ENCODE measurements at regions not wholly inside any gene's neighbourhood (a gene's known extent, or its start where the extent isn't known, plus 50 kb on each side); places are given as distances from the start of the nearest gene placed in this dataset.

DNA sequence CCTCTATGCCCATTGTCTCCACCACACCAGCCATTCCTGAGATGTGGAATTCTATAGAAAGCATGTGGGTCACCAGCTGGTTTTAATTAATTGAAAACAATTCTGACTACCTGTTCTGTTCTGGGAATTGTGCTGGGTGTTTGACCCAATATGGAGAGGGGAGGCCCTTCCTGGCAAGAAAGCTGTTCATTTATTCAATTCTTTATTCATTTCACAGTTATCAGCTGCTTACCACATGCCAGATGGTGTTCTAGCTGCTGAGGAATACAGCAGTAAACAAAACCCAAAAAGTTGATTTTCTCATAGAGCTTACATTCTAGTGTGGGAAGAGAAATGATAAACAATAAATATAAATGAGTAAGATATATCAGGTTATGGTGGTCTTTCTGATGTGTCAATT lies 296.1 kb upstream of the RASGRP1 start:
- Mint-ChIP-seq H3K4me3 (no peak overlapping the region), H3K4me1 (ENCODE audit: low read depth) (no peaks in the 10 kb centered on the region), H3K9me3 (no peaks in the 10 kb centered on the region), H3K36me3 (ENCODE audit: insufficient read depth) (no peaks in the 10 kb centered on the region), H3K27me3 (ENCODE audit: low read depth) (peaks cover 13% of the 10 kb centered on the region)
- ATAC-seq (no peak), DNase-seq (no peak)

DNA sequence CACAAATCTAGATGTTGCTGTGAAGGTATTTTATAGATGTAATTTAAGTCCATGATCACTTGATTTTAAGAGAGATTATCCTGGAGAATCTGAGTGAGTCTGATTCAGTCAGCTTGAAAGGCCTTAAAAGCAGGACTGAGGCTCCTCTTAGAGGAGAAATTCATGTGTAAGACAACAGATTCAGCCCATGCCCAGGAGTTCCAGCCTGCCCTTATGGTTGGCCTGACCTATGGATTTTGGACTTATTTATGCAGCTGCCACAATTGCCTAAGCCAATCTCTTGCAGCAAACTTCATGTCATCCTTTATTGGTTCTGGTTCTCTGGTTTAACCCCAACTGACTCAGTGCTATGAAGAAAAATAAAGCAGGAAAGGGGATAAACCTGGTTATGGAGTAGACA lies 296.5 kb upstream of the RASGRP1 start:
- no peaks in the 10 kb centered on the region for H3K9me3 Mint-ChIP-seq
- no peak for DNase-seq
- ATAC-seq, result no peak

DNA sequence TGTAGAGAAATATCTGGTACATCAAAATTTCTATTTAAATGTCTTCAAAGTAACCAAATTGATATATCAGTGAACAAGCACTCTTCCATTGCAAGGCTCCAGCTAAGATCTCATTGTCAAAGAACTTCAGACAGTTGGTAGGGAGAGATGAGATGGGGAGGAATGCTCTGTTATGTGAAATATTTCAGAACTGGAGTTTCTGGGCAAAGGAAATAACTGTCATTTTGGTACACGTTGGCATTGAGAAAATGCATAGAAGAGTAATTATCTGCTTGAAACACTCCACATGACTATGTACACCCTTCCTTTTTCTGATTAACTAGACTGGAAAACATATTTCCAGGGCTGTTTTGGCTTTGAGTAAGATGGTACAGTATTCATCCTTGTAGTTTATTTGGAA lies 297.5 kb upstream of the RASGRP1 start:
- no peaks in the 10 kb centered on the region for H3K4me1 Mint-ChIP-seq (ENCODE audit: low read depth)
- H3K27me3 Mint-ChIP-seq (ENCODE audit: low read depth), result peaks cover 23% of the 10 kb centered on the region
- no peaks in the 10 kb centered on the region for H3K36me3 Mint-ChIP-seq (ENCODE audit: insufficient read depth)
- no peak for ATAC-seq
- no peak for DNase-seq
- H3K4me3 Mint-ChIP-seq, result no peak overlapping the region
- no peaks in the 10 kb centered on the region for H3K9me3 Mint-ChIP-seq

More for the DNA sequence above, 296.5 kb upstream of the RASGRP1 start:
- H3K4me3 Mint-ChIP-seq, result no peak overlapping the region
- H3K27me3 Mint-ChIP-seq (ENCODE audit: low read depth), result peaks cover 15% of the 10 kb centered on the region
- no peaks in the 10 kb centered on the region for H3K4me1 Mint-ChIP-seq (ENCODE audit: low read depth)
- no peaks in the 10 kb centered on the region for H3K36me3 Mint-ChIP-seq (ENCODE audit: insufficient read depth)

DNA sequence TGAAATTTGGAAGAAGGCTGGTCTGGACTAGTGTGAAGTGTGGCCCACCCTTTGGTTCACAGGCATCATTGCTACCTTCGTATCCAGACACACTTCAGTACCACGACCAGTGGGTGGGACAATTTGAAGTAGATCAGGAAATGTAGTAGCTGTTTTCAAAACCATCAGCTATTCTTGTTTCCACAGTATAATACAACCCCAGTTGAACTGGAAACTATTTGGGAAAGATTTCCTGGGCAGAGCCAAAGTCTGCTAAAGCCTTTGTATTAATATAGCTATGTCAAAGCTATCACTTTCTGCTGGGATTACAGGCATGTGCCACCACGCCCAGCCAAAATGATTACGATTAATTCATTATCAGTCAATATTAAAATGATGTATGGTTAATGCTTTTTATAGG lies 298.8 kb upstream of the RASGRP1 start:
- H3K4me1 Mint-ChIP-seq (ENCODE audit: low read depth), result no peaks in the 10 kb centered on the region
- H3K27me3 Mint-ChIP-seq (ENCODE audit: low read depth), result peaks cover 18% of the 10 kb centered on the region
- H3K4me3 Mint-ChIP-seq, result no peak overlapping the region

DNA sequence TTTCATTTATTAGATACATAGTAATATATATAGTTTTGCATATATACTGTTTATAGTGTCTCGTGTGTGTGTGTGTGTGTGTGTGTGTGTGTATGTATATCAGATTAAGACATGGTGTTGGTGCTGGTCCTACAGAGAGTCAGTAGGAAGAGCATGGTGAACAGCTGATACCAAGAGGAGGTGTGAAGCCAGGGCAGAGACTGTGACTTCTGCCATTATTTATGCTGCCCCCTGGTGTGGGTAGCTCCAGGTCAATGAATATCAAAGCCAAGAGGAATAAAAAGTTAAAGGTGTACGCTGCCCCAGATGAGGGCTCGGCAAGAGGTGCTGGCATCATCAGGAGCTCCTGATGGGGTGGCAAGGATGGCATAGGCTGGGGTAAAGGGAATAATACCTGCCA lies 299.5 kb upstream of the RASGRP1 start:
- DNase-seq, result no peak
- Mint-ChIP-seq H3K36me3 (ENCODE audit: insufficient read depth) (no peaks in the 10 kb centered on the region), H3K27me3 (ENCODE audit: low read depth) (peaks cover 18% of the 10 kb centered on the region), H3K4me1 (ENCODE audit: low read depth) (no peaks in the 10 kb centered on the region), H3K9me3 (no peaks in the 10 kb centered on the region), H3K4me3 (no peak overlapping the region)
- ATAC-seq, result no peak

More for the DNA sequence above, 298.8 kb upstream of the RASGRP1 start:
- no peak for ATAC-seq
- DNase-seq, result no peak
- Mint-ChIP-seq H3K9me3 (no peaks in the 10 kb centered on the region), H3K36me3 (ENCODE audit: insufficient read depth) (no peaks in the 10 kb centered on the region)

DNA sequence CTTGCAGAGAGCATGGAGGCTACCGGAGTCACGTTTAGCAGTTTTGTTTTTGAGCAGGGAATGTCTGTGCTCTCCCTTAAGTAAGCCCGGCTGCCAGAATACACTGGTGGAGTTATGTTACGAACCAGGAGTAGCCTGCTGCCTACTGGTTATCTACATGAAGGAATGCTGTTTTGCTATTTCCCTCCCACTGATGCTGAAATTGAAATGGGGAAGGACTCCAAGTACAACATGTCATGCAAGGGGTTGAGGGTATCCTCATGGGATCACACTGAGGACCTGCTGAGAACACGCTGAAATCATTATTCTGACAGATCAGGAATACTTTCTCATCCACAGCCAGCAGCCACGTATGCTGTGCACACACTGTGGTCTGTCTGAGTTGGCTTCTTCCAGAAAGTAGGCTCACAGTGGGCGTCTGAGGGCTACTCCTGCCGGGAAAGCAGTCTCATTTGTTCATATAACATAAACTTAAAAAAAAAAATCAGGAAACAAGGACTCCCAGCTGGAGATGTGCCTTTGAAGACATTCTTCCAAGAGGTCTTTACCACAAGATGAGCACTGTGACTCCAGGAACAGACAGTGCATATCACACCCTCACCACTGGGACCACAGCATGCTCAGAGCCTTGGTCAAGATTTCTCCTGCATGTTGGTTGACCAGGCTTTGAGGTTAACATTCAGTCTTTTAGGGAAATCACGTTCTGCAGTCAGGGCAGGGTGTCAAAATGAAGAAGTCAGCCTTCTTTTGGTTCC lies 300.4 kb upstream of the RASGRP1 start:
- ATAC-seq (no peak), DNase-seq (no peak)
- H3K4me3 Mint-ChIP-seq, result no peak overlapping the region
- H3K4me1 Mint-ChIP-seq (ENCODE audit: low read depth), result no peaks in the 10 kb centered on the region
- no peaks in the 10 kb centered on the region for H3K36me3 Mint-ChIP-seq (ENCODE audit: insufficient read depth)
- peaks cover 18% of the 10 kb centered on the region for H3K27me3 Mint-ChIP-seq (ENCODE audit: low read depth)
- no peaks in the 10 kb centered on the region for H3K9me3 Mint-ChIP-seq

DNA sequence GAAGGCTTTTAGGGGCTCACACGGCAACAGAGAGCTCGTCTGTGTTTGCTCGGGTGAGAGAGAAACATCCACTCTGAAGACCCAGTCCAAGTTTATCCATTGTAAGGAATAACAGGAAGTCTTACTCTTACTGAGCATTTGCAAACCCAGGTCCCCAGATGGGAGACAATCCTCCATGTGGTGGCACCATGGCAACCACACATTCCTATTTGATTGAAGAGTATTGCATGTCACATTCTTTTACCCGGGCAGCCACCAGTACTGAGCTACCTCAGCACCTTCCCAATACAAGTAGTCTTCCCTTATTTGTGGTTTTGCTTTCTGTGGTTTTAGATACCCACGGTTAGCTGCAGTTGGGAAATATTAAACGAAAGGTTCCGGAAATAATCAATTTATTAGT lies 302.9 kb upstream of the RASGRP1 start:
- Mint-ChIP-seq H3K27me3 (ENCODE audit: low read depth) (peaks cover 17% of the 10 kb centered on the region), H3K9me3 (no peaks in the 10 kb centered on the region), H3K4me1 (ENCODE audit: low read depth) (no peaks in the 10 kb centered on the region), H3K4me3 (no peak overlapping the region), H3K36me3 (ENCODE audit: insufficient read depth) (no peaks in the 10 kb centered on the region)
- no peak for ATAC-seq
- DNase-seq, result no peak

DNA sequence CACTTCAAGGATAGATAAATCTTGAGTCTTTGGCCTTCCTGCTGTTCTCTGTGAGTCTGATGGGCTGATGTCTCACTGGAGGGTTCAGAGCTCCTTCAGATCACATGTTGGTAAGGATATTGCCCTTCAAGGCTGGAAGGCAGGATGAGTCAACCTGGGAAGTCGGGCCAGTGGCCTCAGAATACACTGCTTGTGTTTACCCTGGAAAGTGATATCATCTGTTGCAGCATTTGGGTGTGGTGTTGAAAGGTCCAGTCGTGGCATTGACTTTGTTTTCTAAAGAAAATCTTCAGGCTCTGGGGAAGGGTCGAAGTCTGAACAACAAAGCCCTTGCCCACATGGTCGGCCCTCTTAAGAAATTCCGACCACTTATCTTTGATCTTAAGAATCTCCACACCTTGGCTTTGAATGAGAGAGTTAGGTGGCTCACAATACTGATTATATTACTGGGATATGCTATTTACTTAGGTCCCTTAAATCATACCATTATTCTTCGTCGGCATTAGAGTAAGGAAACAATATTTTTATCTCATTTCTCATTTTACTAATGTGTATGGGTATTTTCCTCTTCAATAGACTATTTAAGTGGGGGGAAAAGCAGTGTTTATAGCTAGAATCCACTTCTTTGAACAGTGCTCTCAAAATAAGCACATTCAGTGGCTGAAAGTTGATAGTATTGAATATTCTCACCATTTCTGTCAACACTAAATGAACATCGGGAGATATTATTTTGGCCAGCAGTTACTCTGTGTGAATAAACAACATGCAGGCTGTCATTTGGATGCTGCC lies 303.9 kb upstream of the RASGRP1 start:
- no peaks in the 10 kb centered on the region for H3K36me3 Mint-ChIP-seq (ENCODE audit: insufficient read depth)
- peaks cover 25% of the 10 kb centered on the region for H3K27me3 Mint-ChIP-seq (ENCODE audit: low read depth)
- H3K4me1 Mint-ChIP-seq (ENCODE audit: low read depth), result no peaks in the 10 kb centered on the region
- no peaks in the 10 kb centered on the region for H3K9me3 Mint-ChIP-seq
- ATAC-seq (no peak), DNase-seq (no peak)
- H3K4me3 Mint-ChIP-seq, result no peak overlapping the region

DNA sequence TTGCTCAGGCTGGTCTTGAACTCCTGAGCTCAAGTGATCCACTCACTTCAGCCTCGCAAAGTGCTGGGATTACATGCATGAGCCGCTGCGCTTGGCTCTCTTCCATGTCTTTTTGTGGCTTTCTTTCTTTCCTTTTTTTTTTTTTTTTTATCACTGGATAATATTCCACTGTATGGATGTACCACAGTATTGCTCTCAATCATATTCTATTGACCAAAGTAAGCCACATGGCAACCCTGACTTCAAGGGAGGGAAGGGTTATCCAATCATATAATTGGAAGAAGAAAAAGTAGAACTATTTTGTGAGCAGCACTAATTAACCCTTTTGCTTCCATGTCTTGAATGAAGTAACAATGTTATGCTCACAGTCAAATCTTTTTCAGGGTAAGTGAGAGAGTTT lies 307.0 kb upstream of the RASGRP1 start:
- peaks cover 22% of the 10 kb centered on the region for H3K27me3 Mint-ChIP-seq (ENCODE audit: low read depth)
- ATAC-seq (no peak), DNase-seq (no peak)
- no peaks in the 10 kb centered on the region for H3K9me3 Mint-ChIP-seq
- no peaks in the 10 kb centered on the region for H3K4me1 Mint-ChIP-seq (ENCODE audit: low read depth)
- no peak overlapping the region for H3K4me3 Mint-ChIP-seq
- H3K36me3 Mint-ChIP-seq (ENCODE audit: insufficient read depth), result no peaks in the 10 kb centered on the region

DNA sequence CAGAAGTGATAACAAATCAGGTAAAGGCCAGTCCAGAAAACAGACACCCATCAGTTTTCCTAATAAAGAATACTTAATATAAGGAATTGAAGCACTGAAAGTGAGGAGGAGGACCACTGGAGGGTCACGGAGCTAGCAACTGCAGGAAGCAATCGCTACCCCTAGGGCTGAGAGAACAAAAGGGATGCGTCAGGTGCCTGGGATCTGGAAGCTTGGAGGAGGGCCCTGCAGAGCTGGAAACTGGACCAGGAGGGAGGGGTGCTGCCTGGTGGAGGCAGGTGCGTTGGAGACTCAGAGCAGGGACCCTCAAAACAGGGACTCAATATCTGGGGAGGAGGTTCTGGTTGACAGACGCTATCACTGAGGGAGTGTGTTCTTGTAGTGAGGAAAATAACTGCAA lies 308.1 kb upstream of the RASGRP1 start:
- Mint-ChIP-seq H3K27me3 (ENCODE audit: low read depth) (peaks cover 16% of the 10 kb centered on the region), H3K9me3 (no peaks in the 10 kb centered on the region), H3K36me3 (ENCODE audit: insufficient read depth) (no peaks in the 10 kb centered on the region), H3K4me1 (ENCODE audit: low read depth) (no peaks in the 10 kb centered on the region), H3K4me3 (no peak overlapping the region)
- ATAC-seq, result no peak
- DNase-seq, result no peak

DNA sequence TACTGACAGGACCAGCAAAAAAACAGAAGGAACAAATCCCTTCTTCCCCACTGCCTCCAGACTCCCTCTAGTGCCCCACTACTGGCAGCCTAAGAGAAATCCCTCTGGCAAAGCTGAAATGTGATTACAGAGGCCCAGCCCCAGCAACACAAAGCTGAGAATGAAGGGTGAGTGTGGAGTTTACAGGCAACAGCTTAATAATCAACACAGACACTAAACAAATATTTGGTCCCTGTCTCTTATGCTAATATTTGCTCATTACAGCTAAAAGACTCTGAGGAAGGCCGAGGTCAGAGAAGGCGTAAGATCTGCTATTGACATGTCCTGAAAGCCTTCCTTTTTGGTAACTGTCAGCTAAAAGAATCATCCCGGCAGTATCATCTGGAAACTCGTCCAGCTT lies 308.5 kb upstream of the RASGRP1 start:
- DNase-seq (no peak), ATAC-seq (no peak)
- Mint-ChIP-seq H3K9me3 (no peaks in the 10 kb centered on the region), H3K4me1 (ENCODE audit: low read depth) (no peaks in the 10 kb centered on the region), H3K36me3 (ENCODE audit: insufficient read depth) (no peaks in the 10 kb centered on the region), H3K4me3 (no peak overlapping the region), H3K27me3 (ENCODE audit: low read depth) (peaks cover 16% of the 10 kb centered on the region)

DNA sequence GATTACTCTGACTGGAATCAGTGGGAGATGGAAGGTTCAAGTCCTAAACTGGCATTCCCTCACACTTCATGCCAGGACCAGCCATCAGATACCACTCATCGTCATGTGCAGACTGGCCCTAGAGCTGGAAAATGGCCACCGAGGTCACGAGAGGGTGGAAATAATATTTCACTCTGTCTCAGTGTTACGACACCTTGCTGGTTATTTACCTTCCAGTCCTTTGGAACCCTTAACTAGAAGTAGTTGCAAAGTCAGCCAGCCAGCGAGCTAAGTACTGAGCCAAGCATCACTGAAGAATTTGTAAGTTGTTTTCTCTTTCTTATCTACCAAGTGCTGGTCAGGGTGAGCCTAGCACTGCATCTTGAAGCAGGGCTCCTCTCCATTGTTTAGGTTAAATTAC lies 309.9 kb upstream of the RASGRP1 start:
- ATAC-seq, result no peak
- peaks cover 16% of the 10 kb centered on the region for H3K27me3 Mint-ChIP-seq (ENCODE audit: low read depth)
- DNase-seq, result no peak
- H3K4me1 Mint-ChIP-seq (ENCODE audit: low read depth), result no peaks in the 10 kb centered on the region
- no peaks in the 10 kb centered on the region for H3K36me3 Mint-ChIP-seq (ENCODE audit: insufficient read depth)
- H3K9me3 Mint-ChIP-seq, result no peaks in the 10 kb centered on the region
- H3K4me3 Mint-ChIP-seq, result no peak overlapping the region

DNA sequence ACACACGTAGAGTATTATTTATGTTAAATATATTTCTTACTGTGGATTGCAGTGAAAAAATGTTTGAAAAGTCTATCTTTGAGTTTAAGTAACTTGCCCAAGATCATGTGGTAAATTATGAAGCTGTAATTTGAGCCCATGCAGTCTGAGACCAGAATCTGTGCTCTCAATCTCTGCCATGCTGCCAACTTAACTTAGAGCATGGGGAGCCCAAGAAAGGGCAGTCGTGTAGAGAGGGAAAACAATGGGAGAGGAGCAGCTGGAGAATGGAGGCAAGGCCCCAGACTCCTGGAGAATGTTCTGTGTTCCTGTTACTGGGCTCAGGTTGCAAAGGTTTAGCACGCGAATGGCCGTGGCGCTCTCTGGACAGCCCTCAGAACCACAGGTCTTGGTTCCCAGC lies 311.6 kb upstream of the RASGRP1 start:
- Mint-ChIP-seq H3K4me3 (no peak overlapping the region), H3K27me3 (ENCODE audit: low read depth) (peaks cover 16% of the 10 kb centered on the region), H3K4me1 (ENCODE audit: low read depth) (no peaks in the 10 kb centered on the region), H3K9me3 (no peaks in the 10 kb centered on the region), H3K36me3 (ENCODE audit: insufficient read depth) (no peaks in the 10 kb centered on the region)
- DNase-seq, result no peak
- no peak for ATAC-seq

DNA sequence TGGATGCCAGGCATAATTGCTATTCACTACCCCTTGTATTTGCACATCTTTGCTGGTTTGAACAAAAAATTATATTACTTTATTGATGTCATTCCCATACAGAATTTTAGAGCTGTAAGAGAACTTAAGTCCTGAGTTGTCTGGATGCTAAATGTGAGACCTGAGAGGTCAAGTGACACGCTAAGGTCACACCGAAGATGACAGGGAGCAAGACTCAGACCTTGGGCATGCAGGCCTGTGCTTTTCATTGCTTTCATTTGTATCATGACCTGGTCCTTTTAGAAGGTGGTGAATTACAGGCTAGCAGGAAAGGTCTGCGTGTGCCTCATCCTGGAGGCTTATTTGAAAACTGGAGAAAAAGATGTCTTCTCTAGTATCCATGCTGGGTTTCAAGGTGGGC lies 312.0 kb upstream of the RASGRP1 start:
- H3K4me3 Mint-ChIP-seq, result no peak overlapping the region
- ATAC-seq (no peak), DNase-seq (no peak)
- H3K4me1 Mint-ChIP-seq (ENCODE audit: low read depth), result no peaks in the 10 kb centered on the region
- H3K27me3 Mint-ChIP-seq (ENCODE audit: low read depth), result peaks cover 16% of the 10 kb centered on the region
- H3K9me3 Mint-ChIP-seq, result no peaks in the 10 kb centered on the region
- no peaks in the 10 kb centered on the region for H3K36me3 Mint-ChIP-seq (ENCODE audit: insufficient read depth)

DNA sequence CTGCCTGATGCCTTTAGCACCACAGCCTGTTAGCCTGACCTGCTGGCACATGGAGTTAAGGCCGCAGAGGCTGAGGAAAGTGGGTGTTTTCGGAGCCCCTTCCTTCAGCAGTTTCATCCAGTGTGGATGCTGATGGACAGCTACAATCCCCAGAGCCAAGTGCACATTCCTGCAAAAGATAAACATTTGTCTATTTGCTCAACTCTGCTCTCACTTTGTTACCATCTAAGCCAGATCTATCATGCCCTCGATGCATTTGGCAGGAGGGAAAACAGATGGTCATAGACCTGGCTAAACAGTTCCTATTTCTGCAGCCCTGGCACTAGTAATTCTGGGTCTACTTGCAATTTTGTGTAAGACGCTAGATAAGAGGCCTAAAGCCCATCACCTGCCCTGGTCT lies 312.9 kb upstream of the RASGRP1 start:
- no peaks in the 10 kb centered on the region for H3K36me3 Mint-ChIP-seq (ENCODE audit: insufficient read depth)
- H3K27me3 Mint-ChIP-seq (ENCODE audit: low read depth), result peaks cover 17% of the 10 kb centered on the region
- ATAC-seq (no peak), DNase-seq (no peak)
- no peak overlapping the region for H3K4me3 Mint-ChIP-seq
- H3K4me1 Mint-ChIP-seq (ENCODE audit: low read depth), result no peaks in the 10 kb centered on the region
- no peaks in the 10 kb centered on the region for H3K9me3 Mint-ChIP-seq
